ENCODE measurements at regions not wholly inside any gene's neighbourhood (a gene's known extent, or its start where the extent isn't known, plus 50 kb on each side); places are given as distances from the start of the nearest gene placed in this dataset.

DNA sequence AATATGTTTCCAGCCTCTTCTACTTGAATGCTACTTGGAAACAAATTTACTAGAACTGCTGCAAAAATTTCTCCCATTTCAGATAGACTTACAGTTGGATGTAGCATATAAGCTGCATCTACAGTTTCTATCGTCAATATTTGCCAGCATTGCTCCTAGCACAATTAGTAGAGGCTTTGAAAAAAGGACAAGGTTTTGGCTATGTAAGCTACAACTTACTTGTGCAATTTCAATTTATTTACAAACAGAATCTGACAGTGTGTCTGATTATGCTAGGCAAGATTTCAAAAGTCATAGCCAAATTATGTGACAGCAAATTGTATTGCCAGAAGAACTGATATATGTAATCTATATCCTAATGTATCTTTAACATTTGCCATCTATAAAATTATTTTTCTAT, 628.4 kb upstream of the FAM174A start:
- TF ChIP-seq, protein P1, sequence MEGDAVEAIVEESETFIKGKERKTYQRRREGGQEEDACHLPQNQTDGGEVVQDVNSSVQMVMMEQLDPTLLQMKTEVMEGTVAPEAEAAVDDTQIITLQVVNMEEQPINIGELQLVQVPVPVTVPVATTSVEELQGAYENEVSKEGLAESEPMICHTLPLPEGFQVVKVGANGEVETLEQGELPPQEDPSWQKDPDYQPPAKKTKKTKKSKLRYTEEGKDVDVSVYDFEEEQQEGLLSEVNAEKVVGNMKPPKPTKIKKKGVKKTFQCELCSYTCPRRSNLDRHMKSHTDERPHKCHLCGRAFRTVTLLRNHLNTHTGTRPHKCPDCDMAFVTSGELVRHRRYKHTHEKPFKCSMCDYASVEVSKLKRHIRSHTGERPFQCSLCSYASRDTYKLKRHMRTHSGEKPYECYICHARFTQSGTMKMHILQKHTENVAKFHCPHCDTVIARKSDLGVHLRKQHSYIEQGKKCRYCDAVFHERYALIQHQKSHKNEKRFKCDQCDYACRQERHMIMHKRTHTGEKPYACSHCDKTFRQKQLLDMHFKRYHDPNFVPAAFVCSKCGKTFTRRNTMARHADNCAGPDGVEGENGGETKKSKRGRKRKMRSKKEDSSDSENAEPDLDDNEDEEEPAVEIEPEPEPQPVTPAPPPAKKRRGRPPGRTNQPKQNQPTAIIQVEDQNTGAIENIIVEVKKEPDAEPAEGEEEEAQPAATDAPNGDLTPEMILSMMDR (IDR thresholded peaks at IDR 0.05), result no peak
- Histone ChIP-seq H3K27ac (no peak overlapping the region), H3K4me3 (no peak overlapping the region)
- DNase-seq (ENCODE audit: low spot score), result no peak

DNA sequence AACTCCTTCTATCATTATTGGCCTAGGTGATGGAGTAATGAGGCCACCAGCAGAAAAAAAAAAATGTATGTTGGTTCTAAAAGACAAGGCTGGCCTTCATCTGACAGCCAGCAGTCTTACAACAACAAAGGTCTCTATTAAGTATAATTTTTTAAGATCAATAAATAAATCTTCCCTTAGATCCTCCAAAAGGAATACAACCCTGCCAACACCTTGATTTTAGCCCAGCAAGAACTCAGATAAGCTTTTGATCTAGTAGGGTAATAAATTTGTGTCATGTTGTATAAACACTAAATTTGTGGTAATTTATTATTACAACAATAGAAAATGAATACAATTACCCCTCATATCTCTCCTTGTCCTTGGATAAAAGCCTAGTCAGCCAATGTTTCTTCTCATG, 633.2 kb upstream of the FAM174A start:
- TF ChIP-seq, protein P1 (IDR thresholded peaks at IDR 0.05), result no peak
- DNase-seq (ENCODE audit: low spot score), result no peak
- H3K4me3 ChIP-seq, result no peak overlapping the region
- H3K27ac ChIP-seq, result no peak overlapping the region

DNA sequence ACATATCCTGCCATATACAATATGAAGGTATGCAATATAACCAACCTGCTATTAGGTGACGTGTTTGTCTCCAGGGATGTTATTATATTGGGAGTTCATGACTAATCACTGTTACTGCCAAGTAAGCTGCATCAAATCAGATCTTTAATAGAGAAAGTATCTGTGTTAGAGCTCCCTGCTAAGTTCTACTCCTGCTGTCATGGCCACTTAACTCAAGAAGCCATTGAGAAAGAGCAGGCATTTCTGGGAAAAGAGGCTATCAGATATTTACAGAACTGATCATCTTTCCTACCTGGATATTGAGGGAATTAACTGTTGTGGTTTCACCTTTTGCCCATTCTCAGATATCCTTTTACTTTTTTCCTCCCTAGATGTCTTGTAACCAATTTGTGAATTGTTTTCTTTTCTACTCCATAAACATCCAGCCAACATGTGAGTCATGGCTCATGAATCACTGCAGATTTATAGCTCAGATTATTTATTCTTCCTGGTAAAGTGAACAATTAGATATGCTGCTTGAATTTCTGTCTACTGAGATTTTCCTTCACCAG, 634.8 kb upstream of the FAM174A start:
- no peak overlapping the region for H3K27ac ChIP-seq
- TF ChIP-seq, protein P1 (IDR thresholded peaks at IDR 0.05), result no peak

DNA sequence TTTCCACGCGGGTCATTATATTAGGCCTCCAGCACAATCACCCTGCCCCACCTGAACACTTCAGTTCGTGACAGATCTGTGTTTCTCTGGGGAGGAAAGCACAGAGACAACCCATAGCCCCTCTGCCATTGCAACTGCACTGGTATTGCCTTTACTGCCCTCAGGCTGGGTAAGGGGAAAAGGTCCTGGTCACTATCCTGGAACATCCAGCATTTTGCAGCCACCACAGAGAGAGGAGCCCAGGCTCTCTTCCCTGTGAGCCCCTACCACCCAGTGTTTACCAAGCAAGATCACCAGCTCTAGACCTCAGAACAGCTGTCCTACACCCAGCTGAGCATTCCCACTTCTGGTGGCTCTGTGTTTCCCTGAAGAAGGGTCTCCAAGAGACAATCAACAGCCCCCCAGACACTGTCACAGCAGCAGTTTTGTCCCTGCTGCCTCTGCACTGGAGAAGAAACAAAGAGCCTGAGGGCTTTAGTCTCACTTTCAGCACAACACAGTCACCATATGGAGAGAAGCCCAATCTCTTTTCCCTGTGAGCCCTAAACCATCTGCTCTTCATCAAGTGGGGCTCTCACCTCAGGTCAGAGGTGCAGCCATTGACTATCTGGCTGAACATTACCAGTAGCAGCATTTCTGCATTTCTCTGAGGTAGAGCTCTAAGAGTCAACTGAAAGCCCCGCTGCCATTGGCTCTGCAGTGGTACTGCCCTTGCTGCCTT, 655.2 kb upstream of the FAM174A start:
- TF ChIP-seq, protein P1 (IDR thresholded peaks at IDR 0.05), result no peak

More for the DNA sequence above, 634.8 kb upstream of the FAM174A start:
- no peak for DNase-seq (ENCODE audit: low spot score)
- no peak overlapping the region for H3K4me3 ChIP-seq

DNA sequence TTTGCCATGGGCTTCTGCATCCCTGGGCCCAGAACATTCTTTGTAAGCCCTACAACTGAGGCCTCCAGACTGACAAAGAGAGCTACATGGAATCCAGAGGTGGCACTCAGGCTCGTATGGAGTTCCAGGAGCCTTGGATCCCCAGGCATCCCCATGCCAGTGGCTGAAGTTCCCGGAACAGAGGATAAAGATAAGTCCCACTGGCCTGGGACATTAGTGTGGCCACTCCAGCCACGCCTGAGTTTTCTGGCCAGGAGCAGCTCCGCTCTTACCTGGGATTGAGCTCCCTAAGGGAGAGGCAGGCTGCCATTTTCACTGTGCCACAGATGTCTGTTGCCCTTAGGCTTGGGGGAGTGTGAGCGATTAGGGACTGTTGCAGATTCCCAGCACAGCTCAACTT, 656.3 kb upstream of the FAM174A start:
- no peak for DNase-seq (ENCODE audit: low spot score)
- Histone ChIP-seq H3K27ac (no peak overlapping the region), H3K4me3 (no peak overlapping the region)
- TF ChIP-seq, protein P1 (IDR thresholded peaks at IDR 0.05), result no peak

More for the DNA sequence above, 655.2 kb upstream of the FAM174A start:
- H3K27ac ChIP-seq, result no peak overlapping the region
- DNase-seq (ENCODE audit: low spot score), result no peak
- no peak overlapping the region for H3K4me3 ChIP-seq

DNA sequence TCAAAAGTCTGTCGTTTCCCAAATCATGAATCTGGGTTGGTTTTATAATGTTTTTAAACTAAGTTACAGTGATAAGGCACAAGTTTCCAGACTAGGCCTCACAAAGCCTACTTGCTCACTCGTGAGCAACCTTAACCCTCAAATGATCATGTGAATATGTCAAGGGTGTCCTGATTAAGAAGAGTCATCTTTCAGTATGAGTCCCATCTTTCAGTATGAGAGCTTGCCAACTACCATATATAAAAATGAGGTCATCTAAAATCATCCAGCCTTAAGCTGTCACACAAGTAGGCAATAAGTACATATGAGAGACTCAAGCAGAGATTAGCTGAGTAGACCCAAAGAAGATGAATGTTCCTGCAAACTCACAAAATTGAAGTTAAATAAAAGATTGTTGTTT, 668.4 kb upstream of the FAM174A start:
- no peak for DNase-seq (ENCODE audit: low spot score)
- Histone ChIP-seq H3K4me3 (no peak overlapping the region), H3K27ac (no peak overlapping the region)
- TF ChIP-seq, protein P1 (IDR thresholded peaks at IDR 0.05), result no peak

DNA sequence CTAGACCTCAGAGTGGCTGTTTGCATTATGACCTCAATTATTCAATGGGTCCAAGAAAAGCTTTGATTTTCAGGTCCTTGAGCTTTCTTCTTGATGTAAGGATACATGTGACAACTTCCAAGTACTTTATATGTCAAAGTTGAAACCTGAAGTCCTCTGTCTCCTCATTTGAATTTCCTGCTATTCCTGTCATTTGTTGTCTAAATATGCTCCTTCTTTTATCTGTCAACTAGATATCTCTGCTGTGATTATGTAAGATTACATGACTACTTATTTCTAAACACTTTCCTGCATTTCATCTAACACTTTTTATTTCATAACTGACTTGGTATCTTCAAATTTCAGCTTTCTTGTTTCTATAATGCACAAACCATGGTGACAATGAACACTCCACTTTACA, 670.0 kb upstream of the FAM174A start:
- TF ChIP-seq, protein P1 (IDR thresholded peaks at IDR 0.05), result no peak
- no peak overlapping the region for H3K27ac ChIP-seq
- H3K4me3 ChIP-seq, result no peak overlapping the region
- DNase-seq (ENCODE audit: low spot score), result no peak
